ENCODE measurements at regions not wholly inside any gene's neighbourhood (a gene's known extent, or its start where the extent isn't known, plus 50 kb on each side); places are given as distances from the start of the nearest gene placed in this dataset.
"Not testable (repeated sequence)": the region's sequence is repeated elsewhere in the genome, so short reads cannot be mapped to it uniquely, and the experiment has no call there.

DNA sequence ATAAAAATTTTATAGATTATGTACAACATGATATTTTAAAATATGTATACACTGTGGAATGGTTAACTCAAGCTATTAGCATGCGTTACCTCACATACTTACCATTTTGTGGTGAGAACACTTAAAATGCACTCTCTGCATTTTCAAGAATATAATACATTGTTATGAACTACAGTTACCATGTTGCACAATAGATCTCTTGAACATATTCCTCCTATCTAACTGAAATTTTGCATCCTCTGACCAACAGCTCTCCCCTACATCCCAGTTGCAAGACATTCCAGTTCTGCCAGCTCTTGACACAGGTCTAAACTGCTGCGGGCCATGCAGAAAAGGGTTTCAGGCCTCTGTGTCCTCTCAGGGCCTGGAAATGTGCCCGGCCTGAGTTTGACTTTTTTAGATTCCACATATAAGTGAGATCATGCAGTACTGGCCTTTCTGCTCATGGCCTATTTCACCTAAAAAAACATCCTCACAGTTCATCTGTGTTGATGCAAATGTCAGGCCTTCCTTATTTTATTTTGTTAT, 113.7 kb downstream of the CDCA7 start:
- DNase-seq: no peak

DNA sequence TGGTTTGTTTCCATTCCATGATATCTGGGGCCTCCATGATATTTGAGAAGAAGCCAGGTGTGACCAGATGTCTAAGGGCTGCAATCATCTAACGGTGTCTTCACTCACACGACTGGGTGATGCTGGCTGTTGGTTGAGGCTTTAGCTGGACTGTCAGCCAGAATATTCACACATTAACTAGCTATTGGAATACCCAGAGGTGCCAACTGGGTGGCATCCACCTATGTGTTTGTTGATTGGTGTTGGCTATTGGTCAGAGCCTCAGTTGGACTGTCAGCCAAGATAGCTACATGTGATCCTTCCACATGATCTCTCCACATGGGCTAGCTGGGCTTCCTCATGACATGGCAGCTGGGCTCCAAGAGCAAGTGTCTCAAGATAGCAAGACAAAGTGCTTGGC, 117.4 kb downstream of the CDCA7 start:
- no peak for DNase-seq

DNA sequence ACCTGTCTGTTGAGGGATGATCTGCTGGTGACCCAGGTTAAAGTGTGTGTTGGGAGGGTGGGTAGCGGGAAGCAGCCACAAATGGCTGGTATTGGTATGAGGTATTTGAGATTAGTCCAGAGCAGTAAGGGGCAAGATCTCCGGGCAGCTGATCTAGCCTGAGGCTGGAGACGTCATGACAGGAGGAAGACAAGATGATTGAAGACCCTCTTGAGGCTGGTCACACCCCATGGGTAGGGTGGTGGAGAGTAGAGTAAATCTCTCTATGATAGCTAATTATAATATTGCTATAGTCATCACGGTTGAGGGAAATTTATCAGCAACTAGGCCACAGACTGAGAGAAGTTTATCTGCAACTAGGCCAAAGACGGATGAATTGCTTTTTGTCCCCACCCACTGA, 128.5 kb downstream of the CDCA7 start:
- no peak for DNase-seq

DNA sequence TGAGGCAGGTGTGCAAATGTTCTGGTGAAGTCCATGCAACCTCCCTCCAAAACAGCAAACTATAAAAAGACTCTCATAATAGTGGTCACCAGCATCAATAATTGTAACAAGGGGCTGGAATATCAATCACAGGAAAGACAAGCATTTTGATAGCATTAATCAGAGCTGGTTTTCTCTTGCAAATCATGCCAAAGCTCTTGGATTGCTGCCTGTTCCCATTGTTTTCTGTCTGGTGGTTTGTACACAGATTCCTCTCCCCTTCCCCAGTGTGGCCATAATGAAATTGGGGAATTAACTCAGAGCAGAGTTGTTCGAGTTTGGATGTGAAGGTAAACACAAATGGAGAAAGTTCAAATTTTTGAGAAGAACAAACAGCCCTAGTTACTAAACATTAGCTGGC, 134.2 kb downstream of the CDCA7 start:
- no peak for DNase-seq

DNA sequence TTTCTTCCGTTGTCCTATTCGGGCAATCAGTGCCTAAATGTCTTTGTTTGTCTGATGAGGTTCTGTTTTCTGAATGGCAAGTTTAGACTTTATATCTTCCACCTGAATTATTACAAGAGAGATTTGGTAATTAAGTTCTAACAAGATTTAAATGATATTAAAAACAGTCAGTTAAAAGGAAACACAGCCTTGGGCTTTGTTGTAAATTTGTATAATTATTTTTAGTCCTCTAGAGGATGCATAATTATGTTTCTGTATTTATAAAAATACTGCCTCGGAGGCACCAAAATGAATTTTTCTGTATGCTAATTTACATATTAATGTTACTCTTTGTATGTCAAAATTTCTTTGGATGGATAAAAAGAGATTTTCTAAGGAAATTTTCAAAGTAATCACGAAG, 136.7 kb downstream of the CDCA7 start:
- no peak for DNase-seq

DNA sequence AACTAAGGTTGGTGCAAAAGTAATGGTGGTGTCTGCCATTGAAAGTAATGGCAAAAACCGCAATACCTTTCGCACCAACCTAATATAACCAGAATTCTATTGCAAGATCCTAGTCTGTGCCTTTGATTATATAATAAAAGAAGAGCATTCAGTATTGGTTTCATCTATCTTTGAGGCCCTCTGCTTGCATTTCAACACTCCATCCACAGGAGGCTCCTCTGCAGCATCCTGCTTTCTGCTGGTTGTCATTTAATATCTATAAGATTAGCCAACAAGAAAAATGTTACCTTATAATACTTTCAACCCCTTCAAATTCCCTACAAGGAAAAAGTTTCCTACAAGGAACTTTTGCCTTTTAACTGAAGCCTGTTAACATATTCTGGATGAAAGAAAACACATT, 139.2 kb downstream of the CDCA7 start:
- DNase-seq: no peak

DNA sequence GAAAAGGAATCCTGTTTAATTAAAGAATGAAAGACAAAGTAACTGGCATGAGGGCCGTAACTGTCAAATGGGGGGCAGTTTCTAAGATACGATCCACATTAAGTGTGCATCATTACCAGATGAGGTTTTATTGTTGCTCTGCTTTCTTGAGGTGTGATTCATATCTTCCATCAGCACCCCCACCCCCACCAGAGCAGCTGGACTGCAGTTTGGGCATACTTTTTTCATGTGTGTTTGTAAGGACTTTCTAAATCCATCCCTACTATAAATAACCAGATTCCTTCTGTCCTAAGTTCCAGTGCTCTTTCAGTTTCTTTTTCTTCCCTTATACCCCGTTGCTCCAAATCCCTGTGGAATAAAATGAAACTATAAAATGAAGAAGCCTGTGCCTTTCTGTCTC, 142.1 kb downstream of the CDCA7 start:
- DNase-seq: peak; percentile 60

DNA sequence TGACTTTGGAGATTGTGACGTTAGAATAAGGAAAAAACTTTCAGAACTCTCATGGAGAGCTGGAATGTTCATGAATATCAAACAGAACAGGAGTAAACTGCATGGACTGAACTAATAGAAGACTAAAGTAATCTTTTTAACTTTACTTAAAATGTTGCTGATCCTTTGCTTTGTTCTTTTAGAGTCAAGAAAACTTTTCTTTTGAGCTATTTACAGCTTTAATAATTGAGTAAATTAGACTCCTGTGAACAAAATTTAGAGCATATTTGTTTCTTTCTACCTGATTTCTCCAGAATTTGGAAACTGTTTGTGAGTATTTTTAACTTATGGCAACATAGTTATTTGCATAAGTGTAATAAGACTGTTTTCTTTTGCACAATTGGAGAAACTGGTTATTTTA, 146.3 kb downstream of the CDCA7 start:
- DNase-seq: no peak

DNA sequence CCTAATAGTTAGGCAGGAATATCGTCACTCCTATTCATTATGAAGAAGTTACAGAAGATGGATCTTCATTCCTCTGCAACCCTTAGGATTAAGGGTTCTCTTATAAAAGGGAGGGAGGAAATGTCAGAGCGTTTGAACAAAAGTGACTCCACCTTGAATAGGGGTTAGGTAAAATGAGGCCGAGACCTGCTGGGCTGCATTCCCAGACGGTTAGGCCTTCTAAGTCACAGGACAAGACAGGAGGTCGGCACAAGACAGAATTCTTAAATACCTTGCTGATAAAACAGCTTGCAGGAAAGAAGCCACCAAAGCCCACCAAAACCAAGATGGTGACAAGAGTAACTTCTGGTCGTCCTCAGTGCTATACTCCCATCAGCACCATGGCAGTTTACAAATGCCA, 147.6 kb downstream of the CDCA7 start:
- DNase-seq: no peak

DNA sequence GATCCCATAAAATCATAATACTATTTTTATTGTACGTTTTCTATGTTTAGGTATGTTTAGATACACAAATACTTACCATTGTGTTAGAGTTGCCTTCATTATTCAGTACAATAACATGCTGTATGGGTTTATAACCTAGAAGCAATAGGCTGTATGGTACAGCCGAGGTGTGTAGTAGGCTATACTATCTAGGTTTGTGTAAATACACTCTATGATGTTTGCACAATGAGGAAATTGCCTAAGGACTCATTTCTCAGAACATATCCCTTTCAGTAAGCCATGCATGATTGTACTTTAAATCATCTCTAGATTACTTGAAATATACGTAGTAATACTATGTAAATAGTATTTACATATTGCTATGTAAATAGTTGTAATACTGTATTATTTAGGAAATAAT, 156.7 kb downstream of the CDCA7 start:
- DNase-seq: no peak

DNA sequence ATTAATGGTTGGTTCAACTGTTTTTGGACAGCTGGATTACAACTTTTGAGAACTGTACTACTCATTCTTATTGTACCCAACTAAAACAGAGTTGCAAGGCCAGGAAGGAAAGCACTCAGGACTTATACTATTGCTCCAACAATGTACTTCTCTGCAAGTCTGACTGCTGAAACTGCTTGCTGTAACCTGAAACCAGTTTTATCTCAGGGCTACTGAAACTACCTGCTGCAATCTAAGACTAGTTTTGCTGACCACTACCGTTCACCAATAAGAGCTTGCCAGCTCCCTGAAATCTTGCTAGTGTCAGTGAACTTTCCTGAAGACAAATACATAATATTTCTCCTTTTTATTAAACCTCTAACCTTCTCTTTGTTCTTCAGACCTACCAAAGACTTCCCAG, 157.3 kb downstream of the CDCA7 start:
- DNase-seq: no peak

DNA sequence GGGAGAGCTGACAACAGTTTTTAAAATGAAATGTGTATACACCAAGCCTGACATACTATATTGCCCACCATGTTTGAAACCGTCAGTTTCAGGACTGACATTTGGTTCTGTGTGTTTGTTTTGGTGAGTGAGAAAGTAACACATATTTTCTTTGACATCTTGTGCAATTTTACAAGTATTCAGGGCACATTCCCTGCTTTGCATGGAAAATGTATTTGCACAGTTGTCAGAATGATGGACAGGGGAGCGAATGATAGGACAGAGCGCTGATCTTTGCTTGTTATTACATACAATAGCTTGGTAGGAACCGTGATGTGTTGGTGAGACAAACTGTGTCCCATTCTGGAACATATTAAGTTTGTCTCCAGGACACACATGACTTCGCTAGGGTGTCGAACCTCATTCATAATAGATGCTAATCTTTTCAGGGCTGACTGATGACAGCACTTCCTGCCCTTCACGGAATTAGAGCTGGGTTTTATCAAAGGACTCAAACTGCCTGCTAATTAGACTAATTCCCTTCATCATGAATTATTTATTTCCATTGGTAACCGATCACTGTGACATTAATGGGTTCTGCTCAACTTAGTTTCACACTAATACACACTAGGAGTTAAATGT, 158.5 kb downstream of the CDCA7 start:
- DNase-seq: no peak

DNA sequence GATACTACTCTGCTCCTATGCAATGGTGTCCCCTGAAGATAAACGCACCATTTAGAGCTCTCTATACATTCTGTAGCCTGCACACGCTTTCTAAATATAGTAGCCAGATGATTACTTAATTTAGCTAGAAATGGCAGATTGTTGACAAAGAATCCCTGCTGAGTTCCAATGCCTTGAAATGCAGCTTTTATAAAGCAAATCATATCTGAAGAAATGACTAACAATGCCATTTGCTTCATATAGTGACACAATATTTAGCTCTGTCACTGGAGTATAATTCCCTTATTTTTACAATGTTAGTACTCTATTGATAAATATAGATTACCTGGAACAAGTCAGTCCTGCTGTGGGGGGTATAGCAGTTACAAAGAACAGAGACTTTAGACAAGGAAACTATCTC, 166.2 kb downstream of the CDCA7 start:
- DNase-seq: no peak

DNA sequence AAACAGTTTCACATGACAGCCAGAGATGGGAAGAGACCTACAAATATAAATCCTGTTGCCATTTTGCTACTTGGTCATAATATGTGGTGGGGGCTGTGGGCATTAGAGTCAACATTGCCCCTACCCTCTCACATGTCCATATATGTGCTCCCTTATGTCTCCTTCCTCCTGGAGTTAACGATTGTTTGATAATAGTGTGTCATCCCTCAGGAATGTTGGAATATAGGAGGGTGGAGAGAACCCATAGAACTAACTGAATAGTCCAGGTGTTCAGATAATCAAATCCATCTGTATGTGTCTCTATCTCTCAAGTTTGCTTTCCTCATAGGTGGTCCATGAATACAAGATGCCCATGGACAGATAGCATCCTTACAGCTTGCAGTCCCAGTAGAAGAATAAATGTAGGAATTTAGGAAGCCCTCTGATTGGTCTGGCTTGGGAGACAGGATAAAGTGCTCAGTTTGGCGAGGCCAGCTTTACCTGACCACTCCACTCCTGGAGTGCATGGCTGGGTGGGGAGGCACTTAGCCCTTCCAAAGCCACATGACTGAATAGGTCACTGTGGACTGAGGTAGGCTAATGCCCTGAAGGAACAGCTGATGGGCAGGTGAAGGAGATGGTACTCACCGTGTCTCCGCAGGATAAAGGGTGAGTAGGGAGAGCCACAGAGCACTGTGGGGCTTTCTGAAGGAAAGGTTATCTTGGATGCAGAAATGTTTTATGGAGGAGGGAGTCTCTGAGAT, 166.9 kb downstream of the CDCA7 start:
- DNase-seq: peak; percentile 19

DNA sequence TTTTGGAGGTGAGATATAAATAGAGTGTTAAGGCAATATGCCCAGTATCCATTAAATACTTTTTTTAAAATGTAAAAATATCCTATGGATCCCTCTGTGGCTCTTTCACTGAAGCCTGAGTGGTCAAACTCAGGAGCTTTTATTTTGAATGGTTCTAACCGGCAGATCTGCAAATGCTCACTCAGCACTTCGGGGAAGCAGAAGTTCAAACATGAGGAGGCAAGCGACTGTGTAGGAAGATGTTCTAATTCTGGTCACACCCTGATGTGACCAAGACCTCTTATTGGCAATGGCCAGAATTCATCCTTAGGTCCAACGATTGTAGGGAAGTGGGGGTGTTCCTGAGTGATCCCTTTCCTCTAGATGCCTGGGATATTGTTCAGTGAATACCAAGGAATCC, 168.8 kb downstream of the CDCA7 start:
- DNase-seq: no peak

DNA sequence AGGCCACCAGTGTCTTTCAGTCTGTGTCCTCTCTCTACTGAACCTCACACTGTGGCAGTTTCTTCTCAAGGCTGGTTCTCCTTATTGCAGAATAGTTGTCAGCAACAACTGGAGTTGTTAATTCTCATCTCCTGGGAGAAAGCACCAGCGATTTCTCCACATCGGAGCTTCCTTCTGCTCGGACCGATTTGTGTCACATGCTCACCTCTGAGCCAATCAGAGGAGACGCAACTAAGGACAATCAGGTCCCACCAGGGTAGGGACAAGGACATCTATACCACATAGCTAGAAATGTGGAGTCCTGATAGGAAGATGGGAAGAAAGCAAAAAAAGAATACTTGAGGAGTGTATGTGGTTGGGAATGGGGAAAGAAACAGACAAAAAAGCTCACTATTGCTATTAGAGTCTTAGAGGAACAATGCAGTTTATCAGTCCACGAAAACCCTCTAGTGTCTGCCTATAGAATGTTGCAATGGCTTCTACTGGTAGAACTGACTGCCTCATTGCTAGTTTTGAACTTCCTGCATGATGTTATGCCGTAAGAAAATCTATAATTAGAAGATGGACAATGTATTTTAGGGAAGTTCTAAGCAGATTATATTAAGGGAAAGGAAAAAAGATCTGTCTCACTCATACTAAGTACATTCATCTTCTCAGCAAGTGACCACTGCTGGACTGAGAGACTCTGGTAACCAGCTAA, 169.7 kb downstream of the CDCA7 start:
- no peak for DNase-seq

DNA sequence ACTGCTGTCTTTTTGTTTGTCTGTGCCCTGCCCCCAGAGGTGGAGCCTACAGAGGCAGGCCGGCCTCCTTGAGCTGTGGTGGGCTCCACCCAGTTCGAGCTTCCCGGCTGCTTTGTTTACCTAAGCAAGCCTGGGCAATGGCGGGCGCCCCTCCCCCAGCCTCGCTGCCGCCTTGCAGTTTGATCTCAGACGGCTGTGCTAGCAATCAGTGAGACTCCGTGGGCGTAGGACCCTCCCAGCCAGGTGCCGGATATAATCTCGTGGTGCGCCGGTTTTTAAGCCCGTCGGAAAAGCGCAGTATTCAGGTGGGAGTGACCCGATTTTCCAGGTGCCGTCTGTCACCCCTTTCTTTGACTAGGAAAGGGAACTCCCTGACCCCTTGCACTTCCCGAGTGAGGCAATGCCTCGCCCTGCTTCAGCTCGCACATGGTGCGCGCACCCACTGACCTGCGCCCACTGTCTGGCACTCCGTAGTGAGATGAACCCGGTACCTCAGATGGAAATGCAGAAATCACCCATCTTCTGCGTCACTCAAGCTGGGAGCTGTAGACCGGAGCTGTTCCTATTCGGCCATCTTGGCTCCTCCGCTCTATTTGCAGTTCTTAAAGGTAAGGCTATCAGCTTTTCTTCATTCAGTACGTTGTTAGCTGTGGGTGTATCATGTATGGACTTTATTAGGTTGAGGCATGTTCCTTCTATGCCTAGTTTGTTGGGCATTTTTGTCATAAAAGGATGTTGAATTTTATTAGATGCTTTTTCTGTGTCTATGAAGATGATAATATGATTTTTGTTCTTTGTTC, 178.3 kb downstream of the CDCA7 start:
- DNase-seq: not testable (repeated sequence)

DNA sequence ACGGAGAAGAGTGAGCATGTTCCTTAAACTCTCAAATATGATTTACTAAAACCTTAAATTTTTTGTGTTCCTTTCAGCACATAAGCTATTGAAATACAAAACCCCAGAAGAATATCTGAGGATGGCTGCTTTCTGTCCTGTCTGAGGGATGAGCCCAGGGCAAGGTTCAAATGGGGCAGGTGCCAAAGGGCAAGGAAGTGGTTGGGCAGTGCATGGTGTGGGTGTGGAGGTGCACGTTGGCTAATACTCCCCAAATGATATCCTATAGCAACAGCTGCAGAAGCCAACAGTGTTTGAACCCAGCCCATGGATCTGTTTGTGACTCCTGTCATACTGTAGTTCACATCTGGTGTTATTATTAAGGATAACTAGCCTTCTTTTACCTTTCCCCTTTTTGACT, 183.0 kb downstream of the CDCA7 start:
- no peak for DNase-seq

DNA sequence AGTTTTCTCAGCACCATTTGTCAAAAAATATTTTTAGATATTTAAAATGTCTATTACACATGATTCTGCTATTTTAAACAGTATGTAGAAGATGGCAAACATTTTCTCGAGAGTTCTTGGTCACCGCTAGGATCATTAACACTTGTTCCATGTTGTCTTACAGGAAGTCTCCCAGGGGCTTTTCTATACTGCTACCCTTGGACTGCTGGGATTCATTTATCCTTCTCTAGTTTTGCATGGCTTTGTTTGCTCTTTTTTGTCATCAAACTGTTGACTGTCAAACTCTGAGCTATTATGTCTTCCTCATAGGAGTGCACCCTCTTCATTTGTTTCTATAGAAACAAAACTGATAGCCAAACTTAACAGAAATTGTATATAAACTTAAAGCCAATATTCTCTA, 184.9 kb downstream of the CDCA7 start:
- no peak for DNase-seq

DNA sequence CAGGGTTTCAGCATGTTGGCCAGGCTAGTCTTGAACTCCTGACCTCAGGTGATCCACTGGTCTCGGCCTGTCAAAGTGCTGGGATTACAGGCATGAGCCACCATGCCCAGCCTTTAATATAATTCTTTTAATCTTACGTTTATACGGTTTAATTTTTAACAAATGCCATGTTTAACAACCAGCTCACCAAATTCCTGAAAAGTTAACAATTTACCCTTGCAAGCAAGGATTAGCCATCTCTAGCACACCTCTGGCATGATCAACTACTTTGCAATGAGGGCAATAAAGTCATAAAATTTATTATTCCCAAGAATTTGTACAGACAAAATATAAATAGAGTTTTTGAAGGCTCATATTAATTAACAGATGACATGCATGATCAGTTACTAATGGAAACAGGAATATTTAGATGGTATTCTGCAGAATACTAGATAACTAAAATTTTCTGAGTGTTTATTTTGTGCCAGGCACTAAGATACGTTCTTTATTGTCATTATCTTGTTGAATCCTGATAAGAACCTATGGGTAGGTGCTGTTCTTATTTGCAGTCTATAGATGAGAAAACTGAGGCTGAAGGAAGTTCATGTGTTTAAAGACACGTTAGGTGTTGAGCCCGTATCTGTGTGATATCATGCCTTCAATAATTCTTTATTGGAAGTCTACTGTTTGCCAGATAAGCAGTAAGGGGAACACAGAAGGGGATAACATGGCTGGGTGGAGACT, 190.1 kb downstream of the CDCA7 start:
- no peak for DNase-seq

DNA sequence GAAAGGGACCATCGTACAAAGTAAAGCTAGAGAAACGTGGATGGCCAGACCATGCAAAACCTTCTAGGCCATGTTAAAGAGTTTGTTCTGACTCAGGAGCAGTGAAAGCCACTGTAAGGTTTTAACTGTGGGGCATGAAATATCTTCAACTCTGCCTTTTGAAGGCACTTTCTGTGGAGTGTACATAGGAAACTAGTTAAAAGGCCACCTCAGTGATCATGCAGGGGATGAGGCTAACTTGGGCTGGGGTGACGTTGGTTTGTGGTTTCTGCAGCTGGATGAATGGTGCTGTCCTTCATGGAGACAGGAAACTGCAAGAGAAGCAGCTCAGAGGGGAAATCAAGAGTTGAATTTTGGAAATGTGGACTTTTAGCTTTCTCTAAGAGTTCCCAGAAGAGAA, 190.7 kb downstream of the CDCA7 start:
- peak; percentile 10 for DNase-seq

DNA sequence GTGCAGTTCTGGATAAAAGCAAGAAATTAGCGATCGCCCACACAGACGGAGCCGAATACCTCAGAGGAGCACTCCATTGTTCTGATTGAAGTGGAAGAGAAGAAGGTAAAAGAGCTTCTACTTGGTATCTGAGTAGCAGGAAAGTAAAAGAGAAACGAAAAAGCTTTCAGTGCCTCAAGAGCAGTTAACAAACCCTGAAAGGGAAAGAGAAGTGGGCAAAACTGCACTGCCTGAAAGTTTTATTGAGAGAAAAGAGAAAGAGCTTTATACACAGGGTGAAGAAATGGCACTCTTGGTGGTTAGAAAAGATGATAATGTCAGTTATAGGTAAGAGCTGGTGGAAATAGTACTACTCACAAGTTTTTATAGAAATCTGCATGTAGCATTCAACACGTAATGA, 192.8 kb downstream of the CDCA7 start:
- DNase-seq: no peak

DNA sequence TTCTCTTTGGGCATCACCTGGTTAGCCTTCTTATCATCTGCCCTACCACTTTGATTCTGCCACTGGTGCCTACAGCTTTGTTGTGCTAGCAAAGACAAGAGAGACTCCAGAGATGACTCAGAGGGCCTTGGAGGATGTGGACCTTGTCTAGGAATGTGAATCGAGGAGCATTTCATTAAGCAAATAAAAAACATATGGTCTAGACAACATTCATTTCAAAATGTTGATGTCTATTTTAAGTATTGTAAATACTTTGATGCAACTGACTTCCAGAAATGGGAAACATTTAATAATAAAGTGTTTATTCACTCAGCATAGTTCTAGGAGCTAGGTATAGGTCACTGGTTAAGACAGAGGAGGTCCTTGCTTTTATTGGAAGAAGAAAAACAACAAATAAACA, 195.5 kb downstream of the CDCA7 start:
- DNase-seq: peak; percentile 80

All from EL (cell line).